Natural killer cell (primary cell): ENCODE measurements at regions not wholly inside any gene's neighbourhood (a gene's known extent, or its start where the extent isn't known, plus 50 kb on each side); places are given as distances from the start of the nearest gene placed in this dataset.

Experiments
- ATAC-seq, 3 donors: fragments of 150-1000 bp in 2 of 3; fragments of 200-7000 bp in 1 of 3; cut with Tn5 transposase; 1 replicate in 1 of 3; 2 replicates in 2 of 3; pipeline ENCODE4 v1.10.0; 2021; ENCODE audit warnings: mild to moderate bottlenecking in 2 of 3, moderate library complexity in 2 of 3
- DNase-seq, 2 donors: peaks; one replicate each; pipeline versions ENCODE4 v3.0.0 to v3.0.0-alpha.2; 2013 to 2021; ENCODE audit warnings: mixed read lengths in 1 of 2
- H3K27ac ChIP-seq: one replicate; pipeline ENCODE4 v1.5.1; 2013; ENCODE audit warnings: mild to moderate bottlenecking, low read length
- H3K27me3 ChIP-seq: one replicate; pipeline ENCODE4 v1.6.1; 2013; ENCODE audit warnings: low read length; ENCODE audit not compliant: control insufficient read depth, insufficient read depth
- H3K36me3 ChIP-seq: one replicate; pipeline ENCODE4 v1.6.1; 2013; ENCODE audit warnings: low read length; ENCODE audit not compliant: control insufficient read depth, insufficient read depth
- H3K4me1 ChIP-seq: one replicate; pipeline ENCODE4 v1.6.1; 2013; ENCODE audit warnings: low read length; ENCODE audit not compliant: control insufficient read depth, insufficient read depth
- H3K4me3 ChIP-seq: one replicate; pipeline ENCODE4 v1.5.1; 2013; ENCODE audit warnings: low read length
- H3K9me3 ChIP-seq: one replicate; pipeline ENCODE4 v1.6.1; 2013; ENCODE audit warnings: low read length; ENCODE audit not compliant: control insufficient read depth, insufficient read depth
- H3K27ac Mint-ChIP-seq, 2 donors: one replicate each; pipeline ENCODE4 v1.8.0; 2022; ENCODE audit warnings: mild to moderate bottlenecking in 2 of 2, mixed read lengths in 2 of 2, moderate library complexity in 1 of 2
- H3K27me3 Mint-ChIP-seq, 2 donors: one replicate each; pipeline ENCODE4 v1.8.0; 2022; ENCODE audit warnings: low read depth in 2 of 2, mixed read lengths in 2 of 2
- H3K36me3 Mint-ChIP-seq: one replicate; pipeline ENCODE4 v1.8.0; 2022; ENCODE audit warnings: mixed read lengths
- H3K4me1 Mint-ChIP-seq, 2 donors: one replicate each; pipeline ENCODE4 v1.8.0; 2022; ENCODE audit warnings: mixed read lengths in 2 of 2
- H3K4me3 Mint-ChIP-seq: one replicate; pipeline ENCODE4 v1.8.0; 2022; ENCODE audit warnings: mild to moderate bottlenecking, moderate library complexity, mixed read lengths
- H3K9me3 Mint-ChIP-seq, 2 donors: one replicate each; pipeline ENCODE4 v1.8.0; 2022; ENCODE audit warnings: mixed read lengths in 2 of 2
- WGBS: methylation state at CpG from one replicate; pipeline ENCODE4 v1.1.7; 2013; ENCODE audit warnings: missing lambda C conversion rate; ENCODE audit not compliant: insufficient coverage; 5-methylcytosine and 5-hydroxymethylcytosine counted together
- intact Hi-C: fragments of 100-400 bp; cut with micrococcal nuclease; formaldehyde crosslinking; loops from one replicate; pipeline ENCODE4 v1.14.2; 2022
- TF ChIP-seq, protein P1 (sequence below): fragments of 200-600 bp; IDR thresholded peaks from one replicate; pipeline ENCODE4 v1.8.0; 2022; ENCODE audit warnings: antibody characterized with exemption

DNA sequence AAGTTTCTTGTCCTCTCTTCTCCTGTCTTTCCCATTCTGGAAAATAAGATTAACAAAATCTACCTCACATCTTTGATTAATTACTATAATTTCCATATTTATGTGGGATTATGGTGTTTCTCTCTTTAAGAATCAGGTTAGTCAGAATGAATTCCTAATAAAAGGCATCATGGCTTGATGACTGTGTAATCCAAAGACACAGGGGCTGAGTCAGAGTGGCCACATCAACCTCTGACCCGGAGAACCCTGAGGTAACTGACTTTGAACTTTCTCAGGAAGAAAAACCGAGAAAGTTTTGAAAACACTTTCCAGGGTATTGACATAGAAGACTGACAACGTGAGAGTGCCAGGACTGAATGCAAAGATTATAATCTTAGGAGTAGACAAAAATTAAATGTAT lies 170.3 kb upstream of the MCTP2 start:
- Mint-ChIP-seq H3K9me3 (no peaks in the 10 kb centered on the region), H3K4me3 (no peak overlapping the region), H3K4me1 (no peaks in the 10 kb centered on the region), H3K36me3 (no peaks in the 10 kb centered on the region), H3K27ac (no peak overlapping the region), H3K27me3 (peaks cover 22 to 67% of the 10 kb centered on the region in 2 donors)
- Histone ChIP-seq H3K27ac (no peak overlapping the region), H3K36me3 (no peaks in the 10 kb centered on the region), H3K9me3 (no peaks in the 10 kb centered on the region), H3K27me3 (no peaks in the 10 kb centered on the region), H3K4me1 (no peaks in the 10 kb centered on the region), H3K4me3 (no peak overlapping the region)
- intact Hi-C loops, result no loop called here
- TF ChIP-seq, protein P1, sequence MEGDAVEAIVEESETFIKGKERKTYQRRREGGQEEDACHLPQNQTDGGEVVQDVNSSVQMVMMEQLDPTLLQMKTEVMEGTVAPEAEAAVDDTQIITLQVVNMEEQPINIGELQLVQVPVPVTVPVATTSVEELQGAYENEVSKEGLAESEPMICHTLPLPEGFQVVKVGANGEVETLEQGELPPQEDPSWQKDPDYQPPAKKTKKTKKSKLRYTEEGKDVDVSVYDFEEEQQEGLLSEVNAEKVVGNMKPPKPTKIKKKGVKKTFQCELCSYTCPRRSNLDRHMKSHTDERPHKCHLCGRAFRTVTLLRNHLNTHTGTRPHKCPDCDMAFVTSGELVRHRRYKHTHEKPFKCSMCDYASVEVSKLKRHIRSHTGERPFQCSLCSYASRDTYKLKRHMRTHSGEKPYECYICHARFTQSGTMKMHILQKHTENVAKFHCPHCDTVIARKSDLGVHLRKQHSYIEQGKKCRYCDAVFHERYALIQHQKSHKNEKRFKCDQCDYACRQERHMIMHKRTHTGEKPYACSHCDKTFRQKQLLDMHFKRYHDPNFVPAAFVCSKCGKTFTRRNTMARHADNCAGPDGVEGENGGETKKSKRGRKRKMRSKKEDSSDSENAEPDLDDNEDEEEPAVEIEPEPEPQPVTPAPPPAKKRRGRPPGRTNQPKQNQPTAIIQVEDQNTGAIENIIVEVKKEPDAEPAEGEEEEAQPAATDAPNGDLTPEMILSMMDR, result no peak
- WGBS, result 83% methylated on average over 3 of the region's 3 CpGs
- DNase-seq (no peak), ATAC-seq (no peak)

GRCh38 chr15:94059013-94059587 lies 172.3 kb upstream of the MCTP2 start:
- TF ChIP-seq, protein P1, result no peak
- no peaks in the 10 kb centered on the region for H3K9me3 ChIP-seq
- H3K36me3 Mint-ChIP-seq, result no peaks in the 10 kb centered on the region
- no peak overlapping the region for H3K27ac Mint-ChIP-seq
- intact Hi-C loops, result no loop called here
- H3K4me1 Mint-ChIP-seq, result no peaks in the 10 kb centered on the region
- peaks cover 18 to 48% of the 10 kb centered on the region in 2 donors for H3K27me3 Mint-ChIP-seq
- no peaks in the 10 kb centered on the region for H3K9me3 Mint-ChIP-seq
- H3K36me3 ChIP-seq, result no peaks in the 10 kb centered on the region
- WGBS, result 8% methylated on average over 3 of the region's 3 CpGs
- ATAC-seq (no peak), DNase-seq (no peak)
- H3K4me1 ChIP-seq, result no peaks in the 10 kb centered on the region
- no peak overlapping the region for H3K4me3 Mint-ChIP-seq
- H3K27ac ChIP-seq, result no peak overlapping the region
- H3K27me3 ChIP-seq, result no peaks in the 10 kb centered on the region
- H3K4me3 ChIP-seq, result no peak overlapping the region

- Mint-ChIP-seq H3K27ac (no peak overlapping the region), H3K4me1 (no peaks in the 10 kb centered on the region), H3K27me3 (peaks cover 18 to 41% of the 10 kb centered on the region in 2 donors), H3K36me3 (no peaks in the 10 kb centered on the region), H3K9me3 (no peaks in the 10 kb centered on the region), H3K4me3 (no peak overlapping the region)
- 100% methylated on average over 1 of the region's 1 CpG for WGBS
- ATAC-seq (no peak), DNase-seq (no peak)
- TF ChIP-seq, protein P1, result no peak
- Histone ChIP-seq H3K27me3 (no peaks in the 10 kb centered on the region), H3K9me3 (no peaks in the 10 kb centered on the region), H3K27ac (no peak overlapping the region), H3K4me1 (no peaks in the 10 kb centered on the region), H3K4me3 (no peak overlapping the region), H3K36me3 (no peaks in the 10 kb centered on the region)
- intact Hi-C loops, result no loop called here
Measured at GRCh38 chr15:94057305-94057704, 174.1 kb upstream of the MCTP2 start.

DNA sequence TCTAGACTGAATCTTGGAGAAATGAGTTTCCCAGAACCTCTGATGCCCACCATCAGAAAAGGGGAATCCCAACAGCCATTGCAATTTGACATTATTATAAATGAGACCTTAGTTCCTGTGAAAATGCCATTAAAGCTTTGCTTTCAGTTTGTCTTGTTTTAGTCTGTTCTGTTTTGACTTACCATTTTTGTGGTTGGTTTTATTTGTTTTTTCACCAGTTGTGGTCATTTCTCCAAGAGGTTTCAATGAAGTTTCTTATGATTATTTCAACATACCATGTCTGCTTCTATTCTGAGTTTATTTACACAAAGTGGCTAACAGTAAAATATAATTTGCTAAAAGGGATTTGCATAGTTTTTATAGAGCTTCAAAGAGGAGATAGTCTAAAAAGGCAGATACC lies 175.0 kb upstream of the MCTP2 start:
- Histone ChIP-seq H3K36me3 (no peaks in the 10 kb centered on the region), H3K9me3 (no peaks in the 10 kb centered on the region), H3K4me1 (no peaks in the 10 kb centered on the region), H3K27me3 (no peaks in the 10 kb centered on the region), H3K27ac (no peak overlapping the region), H3K4me3 (no peak overlapping the region)
- intact Hi-C loops, result no loop called here
- H3K4me3 Mint-ChIP-seq, result no peak overlapping the region
- H3K36me3 Mint-ChIP-seq, result no peaks in the 10 kb centered on the region
- TF ChIP-seq, protein P1, result no peak
- no peak for ATAC-seq
- no peak overlapping the region for H3K27ac Mint-ChIP-seq
- no peaks in the 10 kb centered on the region for H3K9me3 Mint-ChIP-seq
- H3K27me3 Mint-ChIP-seq, result peaks cover 13 to 31% of the 10 kb centered on the region in 2 donors
- no peaks in the 10 kb centered on the region for H3K4me1 Mint-ChIP-seq
- DNase-seq, result no peak
